ENCODE measurements at regions not wholly inside any gene's neighbourhood (a gene's known extent, or its start where the extent isn't known, plus 50 kb on each side); places are given as distances from the start of the nearest gene placed in this dataset.

DNA sequence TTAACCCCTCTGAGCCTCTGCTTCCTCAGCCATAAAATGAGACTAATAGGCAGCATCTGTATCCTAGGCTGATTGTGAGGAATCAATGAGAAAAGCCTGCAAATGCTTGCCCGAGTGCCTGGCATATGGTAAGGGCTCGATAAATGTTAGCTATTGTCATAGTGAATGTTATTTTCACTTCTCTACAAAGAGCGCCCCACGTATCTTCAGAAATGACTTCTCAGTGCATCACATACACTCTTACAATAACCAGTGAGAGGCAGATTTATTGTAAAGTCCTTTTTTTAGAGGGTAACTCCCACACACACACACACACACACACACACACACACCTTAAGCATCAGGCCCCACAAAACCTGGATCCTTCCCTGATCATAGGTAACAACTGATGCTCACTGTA is 60.5 kb upstream of the SPATA12 start:
- H3K27ac ChIP-seq, result no peak overlapping the region

DNA sequence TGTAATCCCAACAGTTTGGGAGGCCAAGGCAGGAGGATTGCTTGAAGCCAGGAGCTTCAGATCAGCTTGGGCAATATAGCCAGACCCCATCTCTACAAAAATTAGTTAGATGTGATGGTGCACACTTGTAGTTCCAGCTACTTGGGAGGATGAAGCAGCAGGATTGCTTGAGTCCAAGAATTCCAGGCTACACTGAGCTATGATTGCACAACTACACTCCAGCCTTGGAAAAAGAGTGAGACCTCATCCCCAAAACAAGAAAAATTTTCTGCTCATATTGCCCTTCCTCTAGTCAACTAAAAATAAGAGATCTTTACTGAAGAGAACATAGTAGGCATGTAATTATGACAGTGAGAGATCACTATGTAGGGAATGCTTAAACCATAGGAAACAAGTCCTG is 60.9 kb upstream of the SPATA12 start:
- H3K4me1 ChIP-seq (ENCODE audit: insufficient read depth), result peaks cover 11% of the 10 kb centered on the region
- H3K27ac ChIP-seq, result no peak overlapping the region
- intact Hi-C loops (cut with DNase I), result loop anchor here in 3 of 4 donors (5.0 to 10.0 kb wide), 2 partner anchors 78 to 165 kb away; partner anchors contain the start of gene IL17RD (in 2 of the 3)
- DNase-seq, result no peak
- H3K36me3 ChIP-seq, result no peaks in the 10 kb centered on the region
- no peaks in the 10 kb centered on the region for H3K9me3 ChIP-seq
- no peak overlapping the region for H3K4me3 ChIP-seq
- no peaks in the 10 kb centered on the region for H3K27me3 ChIP-seq
- TF ChIP-seq POLR2A (IDR thresholded peaks at IDR 0.05) (no peak), EP300 (IDR thresholded peaks at IDR 0.05) (no peak)
- TF ChIP-seq, protein P1, sequence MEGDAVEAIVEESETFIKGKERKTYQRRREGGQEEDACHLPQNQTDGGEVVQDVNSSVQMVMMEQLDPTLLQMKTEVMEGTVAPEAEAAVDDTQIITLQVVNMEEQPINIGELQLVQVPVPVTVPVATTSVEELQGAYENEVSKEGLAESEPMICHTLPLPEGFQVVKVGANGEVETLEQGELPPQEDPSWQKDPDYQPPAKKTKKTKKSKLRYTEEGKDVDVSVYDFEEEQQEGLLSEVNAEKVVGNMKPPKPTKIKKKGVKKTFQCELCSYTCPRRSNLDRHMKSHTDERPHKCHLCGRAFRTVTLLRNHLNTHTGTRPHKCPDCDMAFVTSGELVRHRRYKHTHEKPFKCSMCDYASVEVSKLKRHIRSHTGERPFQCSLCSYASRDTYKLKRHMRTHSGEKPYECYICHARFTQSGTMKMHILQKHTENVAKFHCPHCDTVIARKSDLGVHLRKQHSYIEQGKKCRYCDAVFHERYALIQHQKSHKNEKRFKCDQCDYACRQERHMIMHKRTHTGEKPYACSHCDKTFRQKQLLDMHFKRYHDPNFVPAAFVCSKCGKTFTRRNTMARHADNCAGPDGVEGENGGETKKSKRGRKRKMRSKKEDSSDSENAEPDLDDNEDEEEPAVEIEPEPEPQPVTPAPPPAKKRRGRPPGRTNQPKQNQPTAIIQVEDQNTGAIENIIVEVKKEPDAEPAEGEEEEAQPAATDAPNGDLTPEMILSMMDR (IDR thresholded peaks at IDR 0.05), result no peak

More for the DNA sequence above, 60.5 kb upstream of the SPATA12 start:
- TF ChIP-seq, protein P1 (IDR thresholded peaks at IDR 0.05), result no peak
- TF ChIP-seq EP300 (IDR thresholded peaks at IDR 0.05), result no peak
- TF ChIP-seq POLR2A (IDR thresholded peaks at IDR 0.05), result no peak
- Histone ChIP-seq H3K9me3 (no peaks in the 10 kb centered on the region), H3K4me3 (no peak overlapping the region), H3K27me3 (no peaks in the 10 kb centered on the region), H3K36me3 (no peaks in the 10 kb centered on the region), H3K4me1 (ENCODE audit: insufficient read depth) (peaks cover 11% of the 10 kb centered on the region)
- DNase-seq, result no peak
- WGBS, 3 donors, result 92 to 97% (median 96%) methylated on average over 4 of the region's 4 CpGs
- intact Hi-C loops (cut with DNase I), result loop anchor here in 1 of 4 donors (10.0 kb wide), 1 partner anchor 75 kb away; no protein-coding TSS in a partner anchor

DNA sequence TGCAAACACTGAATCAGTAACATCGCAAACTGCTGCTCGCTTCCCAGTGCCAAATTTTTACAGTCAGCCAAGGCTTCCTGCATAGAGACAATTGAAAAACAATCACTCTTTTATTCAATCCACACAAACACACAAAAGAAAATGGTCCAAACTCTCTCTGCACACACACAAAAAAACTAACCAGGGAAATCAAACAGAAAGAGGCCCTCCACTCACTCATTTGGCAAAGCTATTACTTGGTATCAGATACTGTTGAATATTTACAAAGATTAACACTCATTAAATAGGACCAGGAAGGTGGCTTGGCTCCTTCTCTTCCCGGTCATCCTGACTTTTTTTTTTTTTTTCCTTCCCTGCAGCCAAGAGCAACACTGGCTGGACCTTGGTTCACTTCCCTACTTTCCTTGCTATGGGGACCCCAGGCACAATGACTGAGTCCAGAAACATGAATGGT is 62.4 kb upstream of the SPATA12 start:
- 7 to 16% (median 14%) methylated on average over 3 of the region's 3 CpGs for WGBS, 3 donors
- Histone ChIP-seq H3K27ac (peak overlapping the region in 1 of 2 donors; percentile 19), H3K36me3 (no peaks in the 10 kb centered on the region), H3K27me3 (no peaks in the 10 kb centered on the region), H3K9me3 (no peaks in the 10 kb centered on the region), H3K4me3 (no peak overlapping the region), H3K4me1 (ENCODE audit: insufficient read depth) (peaks cover 11% of the 10 kb centered on the region)
- no peak for TF ChIP-seq EP300 (IDR thresholded peaks at IDR 0.05)
- TF ChIP-seq POLR2A (IDR thresholded peaks at IDR 0.05), result no peak
- TF ChIP-seq, protein P1 (IDR thresholded peaks at IDR 0.05), result no peak
- intact Hi-C loops (cut with DNase I), result loop anchor here in 3 of 4 donors (5.0 to 10.0 kb wide), 2 partner anchors 79 to 167 kb away; partner anchors contain the start of gene IL17RD (in 2 of the 3)
- no peak for DNase-seq

DNA sequence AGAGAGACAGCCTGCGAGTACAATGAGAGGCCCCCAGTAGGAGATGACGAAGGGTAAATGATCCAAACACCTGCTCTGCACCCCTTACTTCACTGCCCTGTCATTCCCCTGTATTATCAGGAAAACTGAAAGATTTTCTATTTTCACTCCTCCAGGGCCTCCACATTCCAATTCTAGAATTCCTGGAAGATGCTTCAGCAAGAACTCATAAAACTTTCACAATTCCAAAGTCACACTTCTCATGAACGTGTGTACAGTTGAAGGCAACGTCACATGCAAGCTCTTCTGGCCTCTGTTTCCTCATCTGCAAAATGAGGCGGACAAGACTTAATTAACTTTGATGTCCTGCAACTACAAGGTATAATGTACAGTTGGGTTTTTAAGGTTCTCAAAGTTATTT is 62.8 kb upstream of the SPATA12 start:
- Histone ChIP-seq H3K9me3 (no peaks in the 10 kb centered on the region), H3K27me3 (no peaks in the 10 kb centered on the region), H3K27ac (peak overlapping the region in 1 of 2 donors; percentile 37), H3K4me1 (ENCODE audit: insufficient read depth) (peaks cover 11% of the 10 kb centered on the region), H3K36me3 (no peaks in the 10 kb centered on the region), H3K4me3 (no peak overlapping the region)
- WGBS, 3 donors, result 45 to 48% (median 46%) methylated on average over 5 of the region's 5 CpGs
- TF ChIP-seq EP300 (IDR thresholded peaks at IDR 0.05) (peak; percentile 9), POLR2A (IDR thresholded peaks at IDR 0.05) (no peak)
- intact Hi-C loops (cut with DNase I), result loop anchor here in 3 of 4 donors (5.0 to 10.0 kb wide), 2 partner anchors 80 to 167 kb away; partner anchors contain the start of gene IL17RD (in 2 of the 3)
- DNase-seq, result no peak

DNA sequence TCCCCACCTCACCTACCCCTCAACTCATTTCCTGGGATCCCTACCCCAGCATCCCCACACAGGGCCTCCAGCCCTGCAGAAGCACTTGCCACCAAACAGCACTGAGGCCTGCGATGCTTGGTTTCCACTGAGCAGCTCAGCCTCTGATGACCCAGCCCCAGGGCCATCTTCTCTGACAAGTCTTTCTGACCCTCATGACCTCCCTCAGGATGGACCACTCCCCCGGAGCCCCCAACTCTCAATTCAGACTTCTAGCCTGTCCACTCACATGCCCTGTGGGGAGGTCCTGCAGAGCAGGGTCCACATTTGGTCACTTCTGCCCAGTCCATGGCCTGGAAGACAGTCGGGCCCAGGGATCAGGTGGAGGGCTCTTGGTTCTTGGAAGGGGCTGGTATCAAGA is 63.4 kb upstream of the SPATA12 start:
- intact Hi-C loops (cut with DNase I), result loop anchor here in 3 of 4 donors (5.0 to 10.0 kb wide), 2 partner anchors 80 to 168 kb away; partner anchors contain the start of gene IL17RD (in 2 of the 3)

More for the DNA sequence above, 63.4 kb upstream of the SPATA12 start:
- Histone ChIP-seq H3K4me3 (no peak overlapping the region), H3K36me3 (no peaks in the 10 kb centered on the region), H3K9me3 (no peaks in the 10 kb centered on the region), H3K27ac (peak overlapping the region in 1 of 2 donors; percentile 37), H3K4me1 (ENCODE audit: insufficient read depth) (peaks cover 11% of the 10 kb centered on the region), H3K27me3 (no peaks in the 10 kb centered on the region)
- WGBS, 3 donors, result 88 to 90% (median 89%) methylated on average over 3 of the region's 3 CpGs
- TF ChIP-seq, protein P1 (IDR thresholded peaks at IDR 0.05), result no peak
- TF ChIP-seq EP300 (IDR thresholded peaks at IDR 0.05) (no peak), POLR2A (IDR thresholded peaks at IDR 0.05) (no peak)
- DNase-seq, result no peak
